Gastrocnemius medialis (tissue), 4 donors: ENCODE measurements at regions not wholly inside any gene's neighbourhood (a gene's known extent, or its start where the extent isn't known, plus 50 kb on each side); places are given as distances from the start of the nearest gene placed in this dataset.

ENCODE experiments used
- ATAC-seq, 2 donors: fragments of 150-250 bp; one replicate each; pipeline ENCODE4 v1.9.1; 2016
- DNase-seq, 2 donors: peaks; one replicate each; pipeline ENCODE4 v3.0.0-alpha.2; 2019
- H3K27ac ChIP-seq, 4 donors: fragments of 200-600 bp; sonication (generic); 1 replicate in 1 of 4; 2 replicates in 3 of 4; pipeline ENCODE4 v1.5.1; 2016 to 2018; ENCODE audit warnings: mild to moderate bottlenecking in 2 of 4, moderate library complexity in 1 of 4
- H3K27me3 ChIP-seq, 3 donors: fragments of 200-600 bp; sonication (generic) in 2 of 3; 1 replicate in 1 of 3; 2 replicates in 2 of 3; pipeline versions ENCODE4 v1.5.1 to v1.6.0; 2016 to 2019; ENCODE audit warnings: mild to moderate bottlenecking in 1 of 3, moderate library complexity in 1 of 3
- H3K36me3 ChIP-seq, 2 donors: fragments of 200-600 bp; sonication (generic) in 1 of 2; one replicate each; pipeline ENCODE4 v1.5.1; 2017 to 2018
- H3K4me1 ChIP-seq, 2 donors: fragments of 200-600 bp; sonication (generic) in 1 of 2; one replicate each; pipeline ENCODE4 v1.5.1; 2016 to 2017; ENCODE audit warnings: mild to moderate bottlenecking in 2 of 2
- H3K4me3 ChIP-seq, 4 donors: fragments of 200-600 bp; sonication (generic) in 3 of 4; 1 replicate in 1 of 4; 2 replicates in 3 of 4; pipeline ENCODE4 v1.5.1; 2016 to 2019; ENCODE audit warnings: mild to moderate bottlenecking in 2 of 4
- H3K9me3 ChIP-seq, 3 donors: fragments of 200-600 bp; sonication (generic) in 2 of 3; 1 replicate in 1 of 3; 2 replicates in 2 of 3; pipeline ENCODE4 v1.5.1; 2016 to 2019
- CTCF ChIP-seq, 5 experiments: fragments of 450-650 bp in 3 of 5; fragments of 200-600 bp in 2 of 5; sonication (generic) in 2 of 5; IDR thresholded peaks in 4 of 5; conservative IDR thresholded peaks in 1 of 5; 1 replicate in 4 of 5; 2 replicates in 1 of 5; pipeline ENCODE4 v1.5.1; 2016 to 2019; ENCODE audit warnings: antibody characterized with exemption in 5 of 5, mild to moderate bottlenecking in 3 of 5, moderate library complexity in 3 of 5
- POLR2A ChIP-seq, 2 donors: fragments of 450-650 bp; IDR thresholded peaks; one replicate each; pipeline ENCODE4 v1.6.1; 2017; ENCODE audit warnings: antibody characterized with exemption in 2 of 2, mild to moderate bottlenecking in 2 of 2, moderate library complexity in 2 of 2
- in situ Hi-C, 4 donors: fragments of 200-750 bp; cut with MboI; loops; one replicate each; pipeline versions ENCODE4 v1.15.0 to v1.8.0; 2017; ENCODE audit warnings: low sequenced_read_pairs in 4 of 4
- intact Hi-C: fragments of 100-400 bp; cut with DNase I; formaldehyde crosslinking; loops from one replicate; pipeline ENCODE4 v1.15.1; 2023; ENCODE audit warnings: low total_unique reads

- in situ Hi-C loops: no loop called here
- TF ChIP-seq POLR2A (IDR thresholded peaks at IDR 0.05) (no peak), CTCF (IDR thresholded peaks at IDR 0.05 in 4 of 5, conservative IDR thresholded peaks at IDR 0.05 in 1 of 5) (no peak)
- H3K27me3 ChIP-seq: no peaks in the 10 kb centered on the region
- DNase-seq: no peak
- intact Hi-C loops: no loop called here
- no peaks in the 10 kb centered on the region for H3K36me3 ChIP-seq
- no peak overlapping the region for H3K27ac ChIP-seq
- H3K4me3 ChIP-seq: no peak overlapping the region
- H3K9me3 ChIP-seq: no peaks in the 10 kb centered on the region
- no peak for ATAC-seq
- peaks cover 0 to 4% of the 10 kb centered on the region in 2 donors for H3K4me1 ChIP-seq
Measured at GRCh38 chr2:16261071-16261470, 320.7 kb downstream of the MYCN start.

- in situ Hi-C loops (no loop called here), intact Hi-C loops (no loop called here)
- no peaks in the 10 kb centered on the region for H3K9me3 ChIP-seq
- H3K27ac ChIP-seq: no peak overlapping the region
- no peaks in the 10 kb centered on the region for H3K36me3 ChIP-seq
- no peaks in the 10 kb centered on the region for H3K27me3 ChIP-seq
- H3K4me1 ChIP-seq: peaks cover 0 to 4% of the 10 kb centered on the region in 2 donors
- TF ChIP-seq POLR2A (IDR thresholded peaks at IDR 0.05) (no peak), CTCF (IDR thresholded peaks at IDR 0.05 in 4 of 5, conservative IDR thresholded peaks at IDR 0.05 in 1 of 5) (no peak)
- ATAC-seq (no peak), DNase-seq (no peak)
- H3K4me3 ChIP-seq: no peak overlapping the region
Measured at GRCh38 chr2:16260041-16260830, 319.9 kb downstream of the MYCN start.

- intact Hi-C loops: no loop called here
- in situ Hi-C loops: no loop called here
- TF ChIP-seq POLR2A (IDR thresholded peaks at IDR 0.05): no peak
- no peak for TF ChIP-seq CTCF (IDR thresholded peaks at IDR 0.05 in 4 of 5, conservative IDR thresholded peaks at IDR 0.05 in 1 of 5)
- no peak for ATAC-seq
- Histone ChIP-seq H3K27ac (no peak overlapping the region), H3K36me3 (no peaks in the 10 kb centered on the region), H3K4me1 (peaks cover 0 to 4% of the 10 kb centered on the region in 2 donors), H3K27me3 (no peaks in the 10 kb centered on the region), H3K4me3 (no peak overlapping the region), H3K9me3 (no peaks in the 10 kb centered on the region)
- no peak for DNase-seq
Measured at GRCh38 chr2:16259010-16259409, 318.7 kb downstream of the MYCN start.

GRCh38 chr2:16258350-16258749 lies 318.0 kb downstream of the MYCN start:
- no peak for ATAC-seq
- Histone ChIP-seq H3K9me3 (no peaks in the 10 kb centered on the region), H3K27me3 (no peaks in the 10 kb centered on the region), H3K36me3 (no peaks in the 10 kb centered on the region), H3K27ac (no peak overlapping the region), H3K4me3 (no peak overlapping the region), H3K4me1 (peaks cover 0 to 4% of the 10 kb centered on the region in 2 donors)
- in situ Hi-C loops: no loop called here
- DNase-seq: no peak
- intact Hi-C loops: no loop called here
- TF ChIP-seq CTCF (IDR thresholded peaks at IDR 0.05 in 4 of 5, conservative IDR thresholded peaks at IDR 0.05 in 1 of 5): no peak
- TF ChIP-seq POLR2A (IDR thresholded peaks at IDR 0.05): no peak
